ENCODE measurements at regions not wholly inside any gene's neighbourhood (a gene's known extent, or its start where the extent isn't known, plus 50 kb on each side); places are given as distances from the start of the nearest gene placed in this dataset.

- no peaks in the 10 kb centered on the region for H3K36me3 ChIP-seq (replicated peaks)
- H3K4me1 ChIP-seq: no peaks in the 10 kb centered on the region
- H3K27me3 ChIP-seq (ENCODE audit: low read depth): no peaks in the 10 kb centered on the region
- no peaks in the 10 kb centered on the region for H3K9me3 ChIP-seq
- H3K4me3 ChIP-seq: no peak overlapping the region
- DNase-seq (ENCODE audit: low spot score in 2 of 2): no peak
- in situ Hi-C loops (cut with MboI; ENCODE audit: low sequenced_read_pairs): no loop called here
Observed at GRCh38 chr5:74402553-74402952, 238.0 kb downstream of the ENC1 start.

DNA sequence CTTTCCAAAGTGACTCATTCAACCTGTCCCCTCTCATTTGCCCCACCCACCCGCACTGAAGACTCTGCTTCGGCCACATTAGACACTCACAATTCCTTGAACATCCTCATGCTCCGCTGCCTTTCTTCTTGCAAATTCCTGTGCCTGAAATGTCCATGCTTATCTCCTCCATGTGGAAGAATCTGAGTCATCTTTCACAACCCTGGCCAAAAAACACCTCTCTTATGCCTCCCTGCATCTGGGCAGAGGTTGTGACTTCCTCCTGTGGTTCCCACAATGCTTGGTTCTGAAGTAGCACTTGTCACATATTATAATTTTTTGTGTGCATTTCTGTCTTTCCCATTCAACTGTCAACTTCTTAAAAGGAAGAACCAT is 238.6 kb downstream of the ENC1 start:
- in situ Hi-C loops (cut with MboI; ENCODE audit: low sequenced_read_pairs): no loop called here
- H3K9me3 ChIP-seq: no peaks in the 10 kb centered on the region

DNA sequence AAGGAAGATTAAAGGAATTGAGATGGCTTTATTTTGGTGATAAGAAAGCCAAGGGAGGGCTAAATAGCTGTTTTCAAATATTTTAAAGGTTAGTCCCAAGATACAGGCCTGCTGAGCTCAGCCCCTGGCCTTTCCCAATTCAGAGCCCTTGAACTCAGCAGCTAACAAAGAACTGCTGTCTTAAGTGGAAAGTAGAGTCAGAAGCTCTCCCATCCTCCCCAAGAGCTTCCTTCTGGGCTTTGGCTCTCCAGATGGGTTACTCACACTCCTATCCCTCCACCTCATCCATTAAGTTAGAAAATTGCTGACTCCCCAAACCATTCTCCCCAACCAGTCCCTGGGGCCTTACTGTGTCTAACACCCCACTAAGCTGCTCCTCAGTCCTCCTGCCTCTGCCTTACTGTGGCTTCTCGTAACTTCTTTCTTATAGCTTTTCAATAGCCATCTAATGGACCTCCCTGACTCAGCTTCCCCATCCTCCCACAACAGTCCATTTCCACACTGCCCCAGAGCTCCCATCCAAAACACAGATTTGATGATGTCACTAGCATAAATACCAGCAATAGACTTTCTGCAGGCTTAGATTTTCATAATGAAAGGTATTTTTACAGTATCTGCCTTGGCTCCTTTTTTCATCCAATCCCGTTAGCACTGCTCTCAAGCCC is 239.1 kb downstream of the ENC1 start:
- Histone ChIP-seq H3K36me3 (replicated peaks) (no peaks in the 10 kb centered on the region), H3K9me3 (no peaks in the 10 kb centered on the region), H3K4me1 (no peaks in the 10 kb centered on the region), H3K4me3 (no peak overlapping the region), H3K27me3 (ENCODE audit: low read depth) (no peaks in the 10 kb centered on the region)
- in situ Hi-C loops (cut with MboI; ENCODE audit: low sequenced_read_pairs): no loop called here
- DNase-seq (ENCODE audit: low spot score in 2 of 2): no peak

More for the DNA sequence above, 238.6 kb downstream of the ENC1 start:
- H3K27me3 ChIP-seq (ENCODE audit: low read depth): no peaks in the 10 kb centered on the region
- no peaks in the 10 kb centered on the region for H3K4me1 ChIP-seq
- H3K4me3 ChIP-seq: no peak overlapping the region
- no peaks in the 10 kb centered on the region for H3K36me3 ChIP-seq (replicated peaks)
- no peak for DNase-seq (ENCODE audit: low spot score in 2 of 2)

GRCh38 chr5:74400067-74400466 is 240.5 kb downstream of the ENC1 start:
- Histone ChIP-seq H3K36me3 (replicated peaks) (no peaks in the 10 kb centered on the region), H3K4me3 (no peak overlapping the region), H3K27me3 (ENCODE audit: low read depth) (no peaks in the 10 kb centered on the region), H3K9me3 (no peaks in the 10 kb centered on the region), H3K4me1 (no peaks in the 10 kb centered on the region)
- no peak for DNase-seq (ENCODE audit: low spot score in 2 of 2)
- in situ Hi-C loops (cut with MboI; ENCODE audit: low sequenced_read_pairs): no loop called here

DNA sequence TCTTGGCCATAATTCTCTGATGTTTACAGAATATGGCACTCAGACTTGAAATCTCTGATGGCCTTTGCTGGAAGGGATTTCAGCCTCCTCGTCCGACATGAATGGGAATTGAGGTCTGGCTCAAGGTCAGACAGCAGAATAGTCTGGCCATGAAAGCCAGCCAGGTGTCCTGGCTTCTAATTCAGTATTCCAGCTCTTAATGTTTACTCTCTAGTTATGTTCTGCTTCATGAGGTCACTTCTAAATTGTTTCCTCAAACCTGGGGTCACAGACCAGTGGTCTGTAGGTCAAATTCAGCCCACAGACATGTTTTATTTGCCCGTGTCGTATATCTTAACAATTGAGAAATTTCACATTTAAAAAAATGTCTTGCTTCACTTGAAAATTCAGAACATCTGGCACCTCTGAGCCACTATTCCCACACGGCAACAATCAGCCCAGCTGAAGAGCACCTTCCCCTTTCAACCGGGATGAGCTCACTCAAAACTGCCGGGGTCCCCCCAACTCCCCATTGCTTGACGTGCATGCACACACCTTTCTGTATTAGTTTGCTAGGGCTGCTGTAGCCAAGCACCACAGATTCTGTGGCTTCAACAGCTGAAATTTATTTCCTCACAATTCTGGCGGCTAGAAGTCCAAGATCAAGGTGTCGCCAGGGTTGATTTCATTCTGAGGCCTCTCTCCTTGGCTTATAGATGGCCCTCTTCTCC is 243.5 kb downstream of the ENC1 start:
- Histone ChIP-seq H3K36me3 (replicated peaks) (no peaks in the 10 kb centered on the region), H3K4me1 (no peaks in the 10 kb centered on the region), H3K4me3 (no peak overlapping the region), H3K9me3 (no peaks in the 10 kb centered on the region), H3K27me3 (ENCODE audit: low read depth) (no peaks in the 10 kb centered on the region)
- no peak for DNase-seq (ENCODE audit: low spot score in 2 of 2)
- in situ Hi-C loops (cut with MboI; ENCODE audit: low sequenced_read_pairs): no loop called here

GRCh38 chr5:74394916-74395880 is 245.3 kb downstream of the ENC1 start:
- Histone ChIP-seq H3K9me3 (no peaks in the 10 kb centered on the region), H3K27me3 (ENCODE audit: low read depth) (no peaks in the 10 kb centered on the region), H3K4me1 (no peaks in the 10 kb centered on the region), H3K36me3 (replicated peaks) (no peaks in the 10 kb centered on the region), H3K4me3 (no peak overlapping the region)
- in situ Hi-C loops (cut with MboI; ENCODE audit: low sequenced_read_pairs): no loop called here
- DNase-seq (ENCODE audit: low spot score in 2 of 2): no peak

DNA sequence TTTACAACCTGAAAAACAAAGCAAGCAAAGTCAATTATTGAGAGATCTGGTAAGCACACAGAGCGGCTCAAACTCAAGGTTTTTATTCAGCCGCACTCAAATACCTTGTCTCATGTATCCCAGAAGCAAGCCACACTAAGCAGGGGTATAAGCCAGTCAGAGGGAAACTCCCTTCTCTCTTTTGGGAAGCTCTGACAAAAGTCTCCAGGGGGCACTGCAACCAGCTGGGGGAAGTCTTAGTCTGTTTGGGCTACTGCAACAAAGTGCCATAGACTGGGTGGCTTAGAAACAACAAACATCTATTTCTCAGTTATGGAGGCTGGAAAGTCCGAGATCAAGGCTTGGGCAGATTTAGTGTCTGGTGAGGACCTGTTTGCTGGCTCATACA is 246.0 kb downstream of the ENC1 start:
- in situ Hi-C loops (cut with MboI; ENCODE audit: low sequenced_read_pairs): no loop called here
- H3K4me1 ChIP-seq: no peaks in the 10 kb centered on the region
- H3K27me3 ChIP-seq (ENCODE audit: low read depth): no peaks in the 10 kb centered on the region
- H3K9me3 ChIP-seq: no peaks in the 10 kb centered on the region
- H3K36me3 ChIP-seq (replicated peaks): no peaks in the 10 kb centered on the region
- DNase-seq (ENCODE audit: low spot score in 2 of 2): no peak
- H3K4me3 ChIP-seq: no peak overlapping the region

GRCh38 chr5:74393943-74394342 is 246.6 kb downstream of the ENC1 start:
- H3K9me3 ChIP-seq: no peaks in the 10 kb centered on the region
- H3K36me3 ChIP-seq (replicated peaks): no peaks in the 10 kb centered on the region
- no peak for DNase-seq (ENCODE audit: low spot score in 2 of 2)
- no peaks in the 10 kb centered on the region for H3K27me3 ChIP-seq (ENCODE audit: low read depth)
- in situ Hi-C loops (cut with MboI; ENCODE audit: low sequenced_read_pairs): no loop called here
- H3K4me3 ChIP-seq: no peak overlapping the region
- no peaks in the 10 kb centered on the region for H3K4me1 ChIP-seq

DNA sequence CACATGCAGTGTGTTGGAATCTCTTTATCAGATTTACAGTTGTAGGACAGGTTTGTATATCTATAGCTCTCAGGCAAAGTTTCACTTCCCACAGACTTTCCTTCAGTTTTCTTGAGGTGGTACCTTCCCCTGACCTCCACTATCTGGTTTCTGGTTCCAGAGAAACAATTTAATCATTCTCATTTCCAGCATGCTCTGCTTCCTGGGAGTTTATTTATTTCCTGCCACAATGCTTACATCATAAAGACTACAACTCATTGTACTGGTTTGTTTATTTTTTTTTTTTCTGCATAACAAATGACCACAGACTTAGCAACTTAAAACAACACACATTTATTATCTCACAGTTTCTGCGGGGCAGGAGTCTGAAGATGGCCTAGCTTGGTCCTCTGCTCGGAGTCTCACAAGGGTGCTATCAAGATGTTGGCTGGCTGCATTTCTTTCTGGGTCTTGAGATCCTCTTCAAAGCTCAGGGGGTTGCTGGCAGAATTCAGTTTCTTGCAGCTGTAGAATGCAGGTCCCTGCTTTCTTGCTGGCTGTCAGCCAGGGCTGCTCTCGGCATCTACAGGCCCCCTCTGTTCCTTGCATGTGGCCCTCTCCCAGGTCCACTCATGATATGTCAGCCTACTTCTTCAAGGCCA is 247.7 kb downstream of the ENC1 start:
- in situ Hi-C loops (cut with MboI; ENCODE audit: low sequenced_read_pairs): no loop called here
- no peaks in the 10 kb centered on the region for H3K4me1 ChIP-seq
- no peaks in the 10 kb centered on the region for H3K9me3 ChIP-seq
- H3K27me3 ChIP-seq (ENCODE audit: low read depth): no peaks in the 10 kb centered on the region
- DNase-seq (ENCODE audit: low spot score in 2 of 2): no peak
- no peak overlapping the region for H3K4me3 ChIP-seq
- no peaks in the 10 kb centered on the region for H3K36me3 ChIP-seq (replicated peaks)

DNA sequence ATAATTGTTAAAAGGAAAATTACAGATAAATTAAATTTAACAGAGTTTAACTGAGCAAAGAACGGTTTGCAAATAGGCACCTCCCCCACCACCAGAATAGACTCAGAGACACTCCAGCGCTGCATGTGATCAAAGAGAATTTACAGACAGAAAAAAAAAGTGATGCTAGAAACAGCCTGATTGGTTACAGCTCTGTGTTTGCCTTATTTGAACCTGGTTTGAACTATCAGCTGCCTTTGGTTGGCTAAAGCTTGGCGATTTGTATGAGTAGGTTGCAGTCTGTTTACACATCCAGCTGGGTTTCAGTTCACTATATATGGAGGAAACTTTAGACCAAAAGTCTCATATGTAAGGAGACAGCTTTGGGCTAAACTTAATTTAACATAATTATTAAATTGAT is 249.1 kb downstream of the ENC1 start:
- Histone ChIP-seq H3K4me3 (no peak overlapping the region), H3K4me1 (no peaks in the 10 kb centered on the region), H3K9me3 (no peaks in the 10 kb centered on the region), H3K36me3 (replicated peaks) (no peaks in the 10 kb centered on the region), H3K27me3 (ENCODE audit: low read depth) (no peaks in the 10 kb centered on the region)
- no peak for DNase-seq (ENCODE audit: low spot score in 2 of 2)
- in situ Hi-C loops (cut with MboI; ENCODE audit: low sequenced_read_pairs): no loop called here

DNA sequence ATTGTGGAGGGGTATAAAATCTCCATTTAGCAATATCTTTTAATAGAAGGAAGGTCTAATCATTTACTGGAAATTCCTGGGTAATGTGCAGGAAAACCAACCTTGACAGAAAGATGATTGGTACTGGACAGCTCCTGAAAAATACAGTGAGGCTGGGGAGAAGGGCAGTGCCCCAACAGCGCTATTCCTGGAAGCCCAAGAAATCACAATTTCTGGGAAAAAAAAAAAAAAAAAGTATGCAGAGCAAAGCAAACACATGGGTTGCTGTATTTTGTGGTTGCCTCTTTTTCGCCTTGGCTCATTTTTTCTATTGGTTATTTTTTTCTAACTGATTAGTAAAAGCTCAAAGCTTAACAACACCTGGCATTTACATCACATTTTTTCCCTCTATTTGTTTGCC is 249.7 kb downstream of the ENC1 start:
- DNase-seq (ENCODE audit: low spot score in 2 of 2): no peak
- in situ Hi-C loops (cut with MboI; ENCODE audit: low sequenced_read_pairs): no loop called here
- Histone ChIP-seq H3K36me3 (replicated peaks) (no peaks in the 10 kb centered on the region), H3K4me3 (no peak overlapping the region), H3K9me3 (no peaks in the 10 kb centered on the region), H3K4me1 (no peaks in the 10 kb centered on the region), H3K27me3 (ENCODE audit: low read depth) (no peaks in the 10 kb centered on the region)

- Histone ChIP-seq H3K36me3 (replicated peaks) (no peaks in the 10 kb centered on the region), H3K9me3 (no peaks in the 10 kb centered on the region), H3K4me3 (no peak overlapping the region), H3K27me3 (ENCODE audit: low read depth) (no peaks in the 10 kb centered on the region), H3K4me1 (no peaks in the 10 kb centered on the region)
- in situ Hi-C loops (cut with MboI; ENCODE audit: low sequenced_read_pairs): no loop called here
- no peak for DNase-seq (ENCODE audit: low spot score in 2 of 2)
Observed at GRCh38 chr5:74390306-74390637, 250.3 kb downstream of the ENC1 start.

DNA sequence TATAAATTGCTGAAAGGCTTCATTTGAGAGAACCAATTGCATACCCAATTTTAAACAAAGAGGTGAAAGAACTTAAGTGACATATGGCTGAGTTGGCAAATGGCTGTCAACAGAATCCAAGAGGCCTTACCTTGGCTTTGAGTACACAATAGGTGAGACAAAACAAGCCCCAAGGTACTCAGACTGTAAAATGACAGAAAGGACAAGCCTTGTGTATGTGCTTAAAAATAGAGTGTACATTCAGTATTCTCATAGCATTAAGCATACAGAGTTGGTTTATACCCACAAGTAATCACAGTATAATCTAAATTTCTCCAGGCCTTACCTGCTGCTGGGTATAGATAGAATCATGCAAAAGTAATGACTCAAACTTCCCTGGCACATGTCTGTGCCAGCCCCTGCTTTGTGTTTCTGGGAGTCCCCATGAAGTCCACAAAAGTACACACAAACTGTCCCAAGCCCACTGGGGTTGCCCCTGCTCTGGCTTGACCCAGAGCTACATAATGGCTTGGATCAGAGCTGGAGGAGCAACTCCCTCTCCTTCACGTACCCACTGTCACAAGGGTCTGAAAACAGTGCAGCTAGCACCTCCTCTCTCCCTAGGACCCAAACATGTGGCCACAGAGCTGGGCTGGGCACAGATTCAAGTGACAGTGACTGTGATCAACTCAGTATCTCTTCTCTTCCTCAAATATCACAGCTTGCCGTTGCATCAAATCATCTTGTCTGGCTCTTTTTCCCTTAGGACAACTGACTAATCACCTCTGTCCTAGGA is 250.8 kb downstream of the ENC1 start:
- Histone ChIP-seq H3K4me3 (no peak overlapping the region), H3K36me3 (replicated peaks) (no peaks in the 10 kb centered on the region), H3K4me1 (no peaks in the 10 kb centered on the region), H3K27me3 (ENCODE audit: low read depth) (no peaks in the 10 kb centered on the region), H3K9me3 (no peaks in the 10 kb centered on the region)
- DNase-seq (ENCODE audit: low spot score in 2 of 2): no peak
- in situ Hi-C loops (cut with MboI; ENCODE audit: low sequenced_read_pairs): no loop called here
